KG1 (cell line): ENCODE measurements at regions not wholly inside any gene's neighbourhood (a gene's known extent, or its start where the extent isn't known, plus 50 kb on each side); places are given as distances from the start of the nearest gene placed in this dataset.

Experiments
- DNase-seq: peaks from one replicate; lab custom pipeline; 2025; lab: John Stamatoyannopoulos, UW

DNA sequence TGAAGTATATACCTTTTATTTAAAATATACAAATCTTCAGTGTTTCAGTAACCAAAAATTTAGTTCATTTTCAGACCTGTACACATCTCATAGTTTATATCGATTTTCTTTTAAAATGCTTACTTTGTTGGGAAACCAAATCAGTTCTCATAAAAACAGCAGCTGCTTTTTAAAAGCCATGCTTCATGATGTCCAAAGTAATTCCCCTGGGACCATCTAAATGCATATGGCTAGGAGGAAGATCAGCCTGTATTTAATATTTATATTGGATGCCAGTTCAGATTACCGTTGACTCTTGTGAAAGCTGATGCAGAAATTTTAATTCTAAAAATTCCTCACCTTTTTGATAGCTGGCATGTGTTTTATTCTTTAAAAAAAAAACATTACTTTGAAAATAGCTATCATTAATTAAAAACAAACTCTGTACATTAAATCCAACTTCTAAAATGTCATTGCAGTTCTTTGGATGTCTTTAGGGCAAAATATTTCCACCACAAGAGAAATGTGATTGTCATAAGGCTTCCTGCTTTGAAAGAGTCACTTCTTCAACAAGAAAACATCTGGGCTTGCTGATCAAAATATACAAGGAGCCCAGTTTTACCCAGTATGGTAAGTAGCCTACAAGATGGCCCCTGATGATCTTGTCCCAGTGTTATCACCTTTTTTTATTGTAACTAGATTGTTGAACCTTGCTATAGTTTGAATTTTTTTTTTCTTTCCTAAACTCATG, 1242.9 kb upstream of the CDH6 start:
- no peak for DNase-seq

DNA sequence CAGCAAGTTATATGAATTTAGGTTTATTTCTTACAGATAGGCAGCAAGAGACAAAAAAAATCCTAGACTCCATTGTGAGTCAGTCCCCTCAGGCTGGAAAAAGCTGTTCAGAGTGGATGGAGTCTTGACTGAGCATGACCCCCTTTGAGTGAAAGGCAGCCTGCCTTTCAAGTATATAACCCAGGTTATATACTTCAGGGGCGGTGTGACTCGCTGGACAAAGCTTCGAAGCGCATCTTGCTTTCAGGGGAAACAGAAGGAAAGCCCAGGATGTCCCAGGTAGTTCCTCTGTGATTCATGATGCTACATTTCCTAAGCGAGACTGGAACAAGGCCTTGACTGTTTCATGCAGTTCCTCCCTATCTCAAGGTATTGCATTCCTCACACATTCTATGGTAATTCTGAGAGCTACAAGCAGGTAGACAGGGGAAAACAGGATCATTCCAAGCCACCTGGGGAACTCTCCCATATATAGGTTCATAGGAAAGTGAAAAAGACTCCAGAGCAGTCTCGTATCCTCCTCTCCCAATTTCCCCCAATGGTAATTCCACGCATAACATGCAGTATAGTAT, 1244.1 kb upstream of the CDH6 start:
- no peak for DNase-seq

DNA sequence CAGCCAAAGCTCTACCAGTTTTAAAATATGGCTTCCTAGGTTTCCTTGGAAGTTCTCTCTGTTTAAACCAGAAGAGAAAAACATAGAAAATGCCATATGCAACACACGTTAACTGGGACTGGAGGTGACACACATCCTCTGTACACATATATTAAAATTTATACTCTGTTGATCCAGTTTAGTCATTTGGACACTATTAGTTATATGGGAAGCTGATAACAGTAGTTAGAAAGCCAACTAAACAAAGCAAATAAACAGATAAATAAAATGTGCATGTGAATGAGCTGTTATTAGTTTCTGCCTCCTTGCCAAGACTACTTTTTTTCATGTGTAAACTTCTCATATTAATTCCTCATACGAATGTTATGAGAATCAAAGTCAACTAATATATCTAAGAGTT, 1249.2 kb upstream of the CDH6 start:
- DNase-seq = no peak

DNA sequence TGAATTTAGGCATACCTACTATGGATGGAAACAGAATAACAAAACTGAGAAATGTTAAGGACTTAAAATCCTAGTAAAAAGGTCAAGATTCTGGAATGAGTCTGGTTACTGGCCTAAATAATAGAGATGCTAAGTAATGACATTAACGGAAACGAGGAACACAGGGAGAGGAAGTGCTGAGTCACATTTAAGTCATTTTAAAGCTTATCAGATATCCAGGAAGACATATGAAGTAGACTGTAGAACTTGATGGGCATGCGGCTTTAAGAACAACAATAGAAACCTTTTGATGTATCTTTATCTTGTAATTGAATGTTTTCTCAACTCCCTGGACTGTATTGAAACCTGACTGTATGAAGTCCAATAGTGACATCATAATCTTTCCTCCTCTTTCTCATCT, 1251.4 kb upstream of the CDH6 start:
- DNase-seq = no peak

DNA sequence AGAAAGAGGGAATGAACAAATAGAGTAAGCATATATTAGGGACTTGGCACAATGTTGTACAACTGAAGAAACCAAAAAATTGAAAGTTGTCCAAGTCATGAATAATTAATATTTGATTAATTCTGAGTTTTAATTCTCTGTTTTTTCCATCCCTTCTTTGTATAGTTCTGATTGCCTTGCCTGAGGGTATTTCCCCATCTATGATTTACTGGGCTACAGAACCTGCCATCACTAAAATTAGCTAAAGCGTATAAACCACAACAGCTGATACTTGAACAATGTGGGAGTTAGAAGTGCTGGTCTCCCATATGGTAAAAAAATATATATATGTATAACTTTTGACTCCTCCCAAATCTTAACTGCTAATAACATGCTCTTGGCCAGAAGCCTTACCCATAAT, 1253.5 kb upstream of the CDH6 start:
- DNase-seq = no peak

DNA sequence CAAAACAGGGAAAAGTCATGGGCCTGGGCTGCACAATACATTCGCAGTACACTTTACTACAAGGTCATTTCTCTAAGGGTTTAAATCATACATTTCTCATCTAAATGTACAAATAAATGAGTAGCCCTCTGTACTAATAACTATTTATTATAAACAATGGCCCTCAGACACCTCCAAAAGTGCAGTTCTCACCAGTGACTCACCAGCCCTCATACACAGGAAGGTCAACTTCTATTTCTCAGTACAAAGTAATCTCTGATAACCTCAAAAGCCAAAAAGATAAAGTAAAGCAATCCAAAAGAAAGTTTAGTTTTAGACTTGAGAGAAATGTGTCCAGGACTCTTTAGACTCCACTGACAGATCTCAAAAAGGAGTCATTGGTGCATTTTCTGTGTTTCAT, 1258.1 kb upstream of the CDH6 start:
- no peak for DNase-seq

DNA sequence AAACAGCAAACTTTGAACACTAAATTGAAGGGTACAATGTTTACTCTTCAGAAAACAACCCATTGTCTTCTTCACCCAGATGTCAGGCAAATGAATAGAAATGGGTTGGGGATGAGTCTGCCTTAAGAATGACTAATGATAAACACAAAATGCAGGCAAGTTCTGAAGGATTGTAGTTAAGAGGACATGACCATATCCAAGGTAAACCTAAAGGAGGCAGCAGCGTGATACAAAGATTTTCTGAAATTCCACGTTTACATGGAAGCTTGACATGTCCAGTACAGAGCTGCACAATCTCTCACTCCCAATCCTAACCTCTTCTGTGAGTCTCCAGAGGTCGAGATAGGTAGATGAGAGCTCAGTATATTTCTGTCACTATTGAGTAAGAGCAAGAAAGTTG, 1263.2 kb upstream of the CDH6 start:
- DNase-seq = no peak

DNA sequence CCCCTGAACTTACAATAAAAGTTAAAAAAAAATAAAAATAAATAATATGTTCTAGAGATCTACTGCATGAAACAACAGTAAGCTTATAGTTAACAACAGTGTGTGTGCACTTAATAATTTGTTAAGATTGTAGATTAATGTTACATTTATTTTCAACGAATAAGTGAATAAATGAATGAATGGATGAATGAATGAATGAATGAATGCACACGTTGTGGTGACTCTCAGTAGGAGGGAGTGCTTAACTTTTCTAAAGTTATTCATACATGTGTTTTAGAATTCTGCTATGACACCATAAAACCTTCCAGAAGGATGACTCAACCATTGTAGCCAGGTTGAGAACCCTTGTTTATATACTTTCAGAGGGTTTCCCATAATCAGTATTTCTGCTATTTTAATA, 1269.4 kb upstream of the CDH6 start:
- no peak for DNase-seq

DNA sequence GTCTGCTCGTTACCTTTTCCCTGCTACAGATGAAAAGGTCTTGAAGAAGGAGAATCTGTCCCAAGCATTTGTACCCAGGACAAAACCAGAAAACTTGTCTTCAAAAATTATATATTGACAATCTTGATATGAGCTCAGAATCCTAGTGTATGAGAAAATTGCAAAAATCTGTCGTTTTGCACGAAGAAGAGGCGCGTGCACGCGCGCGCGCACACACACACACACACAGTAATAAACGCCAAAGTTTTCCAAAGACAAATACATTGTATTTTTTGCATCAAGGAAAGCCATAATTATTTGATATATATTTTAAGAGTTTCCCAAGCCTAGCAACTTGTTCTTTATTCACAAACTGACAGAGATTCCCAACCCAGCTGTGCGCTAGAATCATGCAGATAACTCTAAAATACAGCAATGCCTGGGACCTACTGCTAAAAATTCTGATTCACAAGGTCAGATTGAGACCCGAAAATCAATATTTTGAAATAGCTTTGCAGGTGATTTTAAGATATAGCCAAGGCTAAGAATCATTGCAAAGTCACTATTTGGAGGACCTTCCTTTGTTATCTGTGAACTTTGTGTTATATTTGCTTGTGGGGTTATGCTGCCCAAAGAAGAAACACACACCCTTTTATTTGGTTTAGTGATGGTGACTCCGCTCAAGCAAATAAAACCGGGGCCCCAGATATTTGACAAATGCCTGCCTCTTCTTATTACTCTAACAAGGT, 1287.7 kb upstream of the CDH6 start:
- DNase-seq = no peak

DNA sequence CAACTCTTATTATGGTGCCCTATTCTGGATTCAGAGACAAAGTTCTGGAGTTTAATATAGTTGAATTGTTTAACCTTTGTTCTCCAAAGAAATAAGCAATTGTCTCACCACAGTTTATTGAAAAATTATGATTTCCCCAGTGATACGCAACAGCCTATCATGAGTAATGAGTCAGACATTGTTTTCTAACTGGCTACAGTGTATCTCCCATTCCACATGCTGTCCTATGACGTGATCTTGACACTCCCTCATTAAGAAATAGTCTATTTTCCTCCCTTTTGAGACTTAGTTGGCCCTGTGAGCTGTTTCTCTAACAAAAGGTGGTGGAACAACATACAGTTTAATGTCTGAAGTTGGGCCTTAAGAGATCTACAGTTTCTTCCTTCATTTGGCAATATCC, 1290.6 kb upstream of the CDH6 start:
- no peak for DNase-seq

DNA sequence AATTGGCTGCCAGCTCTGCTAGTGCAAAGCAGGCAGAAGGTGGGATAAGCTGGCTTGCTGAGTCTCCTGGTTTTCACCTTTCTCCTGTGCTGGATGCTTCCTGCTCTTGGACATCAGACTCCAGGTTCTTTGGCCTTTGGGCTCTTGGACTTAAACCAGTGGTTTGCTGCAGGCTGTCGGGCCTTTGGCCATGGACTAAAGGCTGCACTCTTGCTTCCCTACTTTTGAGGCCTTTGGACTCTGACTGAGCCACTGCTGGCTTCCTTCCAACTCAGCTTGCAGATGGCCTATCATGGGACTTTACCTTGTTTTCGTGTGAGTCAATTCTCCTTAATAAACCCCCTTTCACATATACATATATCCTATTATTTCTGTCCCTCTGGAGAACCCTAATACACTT, 1293.9 kb upstream of the CDH6 start:
- DNase-seq = no peak

DNA sequence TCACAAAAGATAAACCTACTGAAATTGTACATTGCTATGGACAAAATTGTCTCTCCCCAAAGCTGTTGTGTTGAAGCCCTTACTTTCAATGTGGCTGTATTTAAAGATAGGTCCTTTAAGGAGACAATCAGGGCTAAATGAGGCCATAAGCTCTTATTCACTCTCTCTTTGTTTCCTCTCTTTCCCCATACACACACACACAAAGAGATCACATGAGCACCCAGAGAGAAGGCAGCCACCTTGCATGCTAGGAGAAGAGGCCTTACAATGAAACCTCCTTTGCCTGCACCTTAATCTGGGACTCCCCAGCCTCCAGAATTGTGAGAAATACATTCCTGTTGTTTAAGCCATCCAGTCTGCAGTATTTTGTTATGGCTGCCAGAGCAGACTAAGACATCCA, 1295.6 kb upstream of the CDH6 start:
- DNase-seq = no peak

DNA sequence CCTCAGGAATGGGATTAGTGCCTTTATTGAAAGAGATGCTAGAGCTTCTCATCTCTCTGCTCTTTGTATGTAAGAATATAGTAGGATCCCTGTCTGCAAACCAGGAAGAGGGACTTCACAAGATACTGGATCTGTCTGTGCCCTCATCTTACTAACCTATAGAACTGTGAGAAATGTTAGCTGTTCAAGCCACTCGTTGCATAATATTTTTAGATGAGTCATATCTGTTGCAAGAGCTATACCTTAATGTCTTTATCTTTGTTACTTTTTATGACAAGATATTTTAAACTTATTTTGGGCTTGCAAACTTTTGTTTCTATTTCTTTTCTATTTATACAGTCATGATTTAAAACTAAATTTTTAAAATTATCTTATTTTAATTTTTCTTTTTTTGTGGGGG, 1296.8 kb upstream of the CDH6 start:
- DNase-seq = no peak

DNA sequence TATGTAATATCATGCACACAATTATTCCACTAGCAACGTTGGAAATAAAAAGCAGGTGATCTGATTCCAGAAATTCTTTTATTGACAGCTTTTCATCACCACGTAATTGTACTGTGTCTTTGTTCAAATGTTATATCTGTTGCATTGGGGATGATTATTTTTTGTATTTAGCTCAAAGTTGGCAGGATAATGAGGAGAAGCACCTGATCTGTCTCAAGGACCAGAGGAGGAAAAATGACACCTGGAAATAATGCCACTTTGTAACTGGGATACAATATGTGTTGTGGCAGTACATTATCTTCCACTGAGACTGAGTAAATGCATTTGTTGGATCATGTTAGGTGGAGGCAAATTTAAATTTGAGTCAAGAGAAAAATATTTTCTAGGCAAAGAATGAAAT, 1298.8 kb upstream of the CDH6 start:
- DNase-seq = no peak

DNA sequence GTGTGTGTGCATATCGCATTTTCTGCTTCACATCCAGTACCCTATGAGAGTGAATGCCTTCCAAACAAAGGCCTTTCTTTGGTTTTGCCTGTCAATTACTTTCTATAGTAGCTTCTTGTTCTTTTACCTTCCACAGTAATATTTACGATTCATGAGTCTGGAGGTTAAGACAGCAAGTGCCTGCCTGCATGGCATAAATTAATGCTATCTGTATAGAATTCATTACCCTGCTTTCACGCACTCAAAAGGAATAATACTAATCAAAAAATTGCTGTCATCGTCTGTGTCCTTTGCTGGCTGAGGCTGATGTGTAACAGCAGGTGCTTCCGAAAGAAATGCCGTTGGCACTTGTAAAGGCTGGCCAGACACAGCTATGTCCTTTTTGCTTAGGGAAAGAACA, 1304.4 kb upstream of the CDH6 start:
- DNase-seq = no peak

DNA sequence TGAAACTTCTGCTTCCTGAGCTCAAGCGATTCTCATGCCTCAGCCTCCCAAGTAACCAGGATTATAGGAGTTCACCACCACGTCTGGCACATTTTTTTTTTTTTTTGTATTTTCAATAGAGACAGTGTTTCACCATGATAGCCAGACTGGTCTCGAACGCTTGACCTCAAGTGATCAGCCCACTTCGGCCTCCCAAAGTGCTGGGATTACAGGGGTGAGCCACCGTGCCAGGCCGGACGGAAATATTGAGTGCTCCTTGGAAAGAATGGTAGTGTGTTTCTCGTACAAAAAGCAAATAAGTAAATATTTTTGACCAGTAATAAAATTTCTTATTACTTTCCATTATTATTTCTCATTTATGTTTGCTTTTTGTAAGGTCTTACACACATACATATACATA, 1307.9 kb upstream of the CDH6 start:
- DNase-seq = no peak

DNA sequence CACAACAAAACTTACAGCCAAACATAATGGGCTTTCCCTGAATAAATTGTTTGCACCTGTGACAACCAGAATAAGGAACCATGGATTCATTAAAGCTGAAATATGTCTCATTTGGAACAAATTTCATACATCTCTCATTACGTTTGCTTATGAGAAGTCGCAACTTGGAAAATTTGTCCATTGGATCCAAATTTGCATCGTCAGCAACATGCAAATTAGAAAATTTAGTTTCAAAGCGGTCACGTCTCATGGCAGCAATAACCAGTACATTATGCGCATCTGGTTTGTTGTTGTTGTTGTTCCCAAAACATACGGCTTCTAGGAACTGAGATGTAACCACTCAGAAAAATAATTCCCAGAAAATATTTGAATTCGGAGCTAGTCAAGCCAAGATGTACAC, 1311.5 kb upstream of the CDH6 start:
- DNase-seq = no peak

DNA sequence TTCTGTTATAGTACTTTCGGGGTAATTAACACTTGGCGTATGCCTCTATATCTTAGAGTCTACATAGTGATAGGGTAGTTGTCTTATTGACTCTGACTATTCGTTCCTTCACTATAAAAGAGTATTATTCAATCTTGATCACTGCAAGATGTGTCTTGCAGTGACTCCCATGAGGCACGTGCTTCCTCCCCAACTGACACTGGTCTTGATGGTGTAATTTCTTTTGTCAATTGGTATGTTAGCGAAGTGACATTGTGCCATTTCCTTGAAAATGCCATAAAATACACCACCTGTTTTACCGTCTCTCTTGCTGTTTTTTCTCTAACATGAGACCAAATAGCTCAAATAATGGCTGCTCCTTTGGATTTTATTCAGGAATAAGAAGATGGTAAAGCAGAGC, 1314.1 kb upstream of the CDH6 start:
- no peak for DNase-seq

DNA sequence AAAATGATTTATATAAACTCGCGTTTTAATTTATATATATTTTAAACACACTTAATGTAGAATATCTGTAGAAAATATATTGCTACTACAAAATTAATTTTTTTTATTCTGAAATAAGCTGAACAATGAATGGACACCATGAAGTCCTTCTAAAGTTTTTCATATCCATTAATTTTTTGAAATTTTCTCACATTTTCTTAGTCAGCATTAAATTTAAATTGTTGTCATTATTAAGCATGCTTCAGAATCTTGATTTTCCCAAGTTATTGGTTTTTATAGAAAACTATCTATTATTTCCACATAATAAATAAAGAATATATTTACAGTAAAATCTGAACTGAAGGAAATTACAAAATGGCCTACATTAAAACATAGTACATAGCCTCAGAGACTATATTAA, 1314.9 kb upstream of the CDH6 start:
- no peak for DNase-seq

DNA sequence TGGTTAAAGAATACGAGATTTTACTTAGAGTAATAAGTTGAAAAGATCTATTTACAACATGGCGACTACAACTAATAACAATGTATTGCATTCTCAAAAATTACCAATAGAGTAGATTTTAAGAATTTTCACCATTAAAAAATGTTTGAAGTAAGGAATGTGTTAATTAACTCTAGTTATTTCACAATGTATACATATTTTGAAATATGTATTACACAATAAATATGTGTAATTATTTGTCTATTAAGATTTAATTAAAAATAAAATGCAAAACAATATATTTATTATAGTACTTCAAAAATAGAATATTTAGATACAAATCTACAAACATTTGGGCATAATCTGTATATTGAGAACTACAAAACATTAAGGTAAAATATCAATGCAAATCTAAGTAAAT, 1326.3 kb upstream of the CDH6 start:
- no peak for DNase-seq

DNA sequence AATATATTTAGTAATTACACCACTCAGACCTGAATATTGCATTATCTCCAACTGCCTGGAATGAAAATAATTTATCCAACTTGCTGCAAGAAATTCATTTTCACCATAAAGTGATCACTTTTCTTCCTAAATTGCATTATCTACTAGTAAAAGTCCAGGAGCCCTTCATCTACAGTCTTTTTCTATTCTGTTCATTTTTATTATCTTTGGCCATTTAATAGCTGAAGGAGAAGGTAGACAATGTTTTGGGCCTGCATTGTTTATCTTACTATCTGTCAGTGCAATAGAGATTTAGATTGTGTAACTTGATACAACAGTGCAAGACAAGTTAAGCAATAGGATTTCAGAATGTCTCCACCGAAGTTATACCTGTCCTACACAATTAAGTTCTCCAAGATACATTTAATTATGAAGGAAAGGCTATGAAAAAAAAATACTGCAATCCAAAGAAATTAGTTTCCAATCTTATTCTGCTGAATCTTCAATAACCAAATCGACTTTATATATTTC, 1339.7 kb upstream of the CDH6 start:
- no peak for DNase-seq

DNA sequence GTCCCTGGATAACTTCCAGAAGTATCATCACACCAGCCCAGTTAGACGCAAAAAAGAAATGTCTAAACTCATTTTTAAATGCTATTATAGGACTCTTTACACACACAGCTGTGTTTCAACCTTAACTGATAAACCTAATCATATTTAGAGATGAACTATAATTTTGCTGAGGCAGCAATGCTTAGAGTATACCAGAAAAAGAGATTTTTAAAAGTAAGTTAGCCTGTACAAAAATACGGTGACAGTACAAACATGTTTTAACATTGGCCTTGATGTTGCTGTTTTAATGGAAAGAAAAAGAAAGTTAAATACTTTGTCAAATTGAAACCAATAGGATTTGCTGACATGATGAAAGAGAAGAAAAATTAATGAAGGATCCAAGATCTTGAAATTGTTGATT, 1341.2 kb upstream of the CDH6 start:
- DNase-seq = no peak

DNA sequence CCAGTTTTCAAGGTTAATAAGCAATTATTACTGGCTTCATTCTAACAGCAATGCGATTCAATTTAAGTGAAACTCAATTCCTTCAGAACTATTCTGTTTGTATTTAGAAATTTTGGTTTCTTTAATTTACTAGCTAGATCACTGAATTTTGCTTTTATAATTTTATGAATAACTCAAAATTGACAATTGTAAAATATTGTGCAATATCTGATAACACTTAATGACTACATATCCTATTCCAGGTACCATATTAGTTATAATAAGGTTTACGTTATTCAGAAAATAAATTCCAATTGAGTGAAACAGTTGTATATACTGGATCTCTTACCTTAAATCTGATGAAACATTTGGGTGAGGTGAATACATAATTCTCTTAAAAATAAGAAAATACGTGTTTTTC, 1348.3 kb upstream of the CDH6 start:
- no peak for DNase-seq

DNA sequence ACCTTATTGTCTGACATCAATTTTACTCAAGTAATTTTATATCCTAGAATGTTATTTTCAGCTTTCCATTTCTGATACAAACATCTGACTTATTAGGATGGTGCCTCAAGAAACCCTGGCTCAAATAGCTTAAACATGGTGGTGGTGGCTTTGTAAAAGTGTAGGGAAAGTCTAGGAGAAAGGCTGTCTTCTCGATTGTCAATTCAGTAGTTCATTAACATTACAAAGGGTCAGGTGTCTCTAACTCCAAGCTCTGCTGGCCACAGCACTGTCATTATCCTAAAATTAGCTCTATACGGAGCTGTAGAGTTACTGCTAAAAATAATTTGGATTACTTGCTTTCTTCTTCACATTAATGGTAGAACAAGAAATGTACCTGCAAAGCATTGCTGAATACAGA, 1360.1 kb upstream of the CDH6 start:
- DNase-seq = no peak
